Panc1 (cell line): ENCODE measurements at regions not wholly inside any gene's neighbourhood (a gene's known extent, or its start where the extent isn't known, plus 50 kb on each side); places are given as distances from the start of the nearest gene placed in this dataset.

Source experiments
- POLR2AphosphoS5 ChIP-seq: IDR thresholded peaks from 2 replicates; pipeline ENCODE4 v1.6.1; 2012; ENCODE audit warnings: mild to moderate bottlenecking, low read depth, low read length, moderate library complexity
- TCF7L2 ChIP-seq: IDR thresholded peaks from 2 replicates; pipeline ENCODE4 v1.6.1; 2011; ENCODE audit warnings: mild to moderate bottlenecking, low read depth, low read length, inconsistent platforms
- TF ChIP-seq, protein P1 (sequence below): fragments of 450-650 bp; IDR thresholded peaks from 2 replicates; pipeline ENCODE4 v1.5.1; 2017; ENCODE audit warnings: mild to moderate bottlenecking

DNA sequence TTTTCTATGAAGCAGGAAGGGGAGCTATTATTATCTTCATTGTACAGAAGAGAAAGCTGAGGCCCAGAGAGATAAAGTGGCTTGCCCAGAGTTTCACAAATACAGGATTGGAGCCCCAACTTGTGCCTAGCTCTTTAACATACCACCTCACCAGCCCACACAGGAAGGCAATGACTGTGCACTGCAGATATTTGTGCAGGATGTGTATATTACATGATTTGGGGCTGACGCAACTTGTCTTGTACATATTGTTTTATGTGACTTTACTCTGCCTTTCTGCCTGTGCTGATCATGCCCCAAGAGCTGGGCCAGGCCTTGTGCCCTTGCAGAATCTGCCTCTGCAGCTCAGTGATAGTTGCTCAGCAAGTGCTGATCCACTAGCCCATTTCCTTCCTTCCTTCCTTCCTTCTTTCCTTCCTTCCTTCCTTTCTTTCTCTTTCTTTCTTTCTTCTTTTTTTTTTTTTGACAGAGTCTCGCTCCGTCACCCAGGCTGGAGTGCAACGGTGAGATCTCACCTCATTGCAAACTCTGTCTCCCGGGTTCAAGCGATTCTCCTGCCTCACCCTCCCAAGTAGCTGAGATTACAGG is 106.6 kb upstream of the TBCA start:
- TF ChIP-seq, protein P1, sequence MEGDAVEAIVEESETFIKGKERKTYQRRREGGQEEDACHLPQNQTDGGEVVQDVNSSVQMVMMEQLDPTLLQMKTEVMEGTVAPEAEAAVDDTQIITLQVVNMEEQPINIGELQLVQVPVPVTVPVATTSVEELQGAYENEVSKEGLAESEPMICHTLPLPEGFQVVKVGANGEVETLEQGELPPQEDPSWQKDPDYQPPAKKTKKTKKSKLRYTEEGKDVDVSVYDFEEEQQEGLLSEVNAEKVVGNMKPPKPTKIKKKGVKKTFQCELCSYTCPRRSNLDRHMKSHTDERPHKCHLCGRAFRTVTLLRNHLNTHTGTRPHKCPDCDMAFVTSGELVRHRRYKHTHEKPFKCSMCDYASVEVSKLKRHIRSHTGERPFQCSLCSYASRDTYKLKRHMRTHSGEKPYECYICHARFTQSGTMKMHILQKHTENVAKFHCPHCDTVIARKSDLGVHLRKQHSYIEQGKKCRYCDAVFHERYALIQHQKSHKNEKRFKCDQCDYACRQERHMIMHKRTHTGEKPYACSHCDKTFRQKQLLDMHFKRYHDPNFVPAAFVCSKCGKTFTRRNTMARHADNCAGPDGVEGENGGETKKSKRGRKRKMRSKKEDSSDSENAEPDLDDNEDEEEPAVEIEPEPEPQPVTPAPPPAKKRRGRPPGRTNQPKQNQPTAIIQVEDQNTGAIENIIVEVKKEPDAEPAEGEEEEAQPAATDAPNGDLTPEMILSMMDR, result no peak
- TF ChIP-seq TCF7L2 (no peak), POLR2AphosphoS5 (no peak)
